Ecto neural progenitor cell (in vitro differentiated cells): ENCODE measurements at regions not wholly inside any gene's neighbourhood (a gene's known extent, or its start where the extent isn't known, plus 50 kb on each side); places are given as distances from the start of the nearest gene placed in this dataset.

ENCODE experiments used
- DNase-seq: peaks from one replicate; pipeline ENCODE4 v3.0.0-alpha.2; 2018; ENCODE audit warnings: low spot score

DNA sequence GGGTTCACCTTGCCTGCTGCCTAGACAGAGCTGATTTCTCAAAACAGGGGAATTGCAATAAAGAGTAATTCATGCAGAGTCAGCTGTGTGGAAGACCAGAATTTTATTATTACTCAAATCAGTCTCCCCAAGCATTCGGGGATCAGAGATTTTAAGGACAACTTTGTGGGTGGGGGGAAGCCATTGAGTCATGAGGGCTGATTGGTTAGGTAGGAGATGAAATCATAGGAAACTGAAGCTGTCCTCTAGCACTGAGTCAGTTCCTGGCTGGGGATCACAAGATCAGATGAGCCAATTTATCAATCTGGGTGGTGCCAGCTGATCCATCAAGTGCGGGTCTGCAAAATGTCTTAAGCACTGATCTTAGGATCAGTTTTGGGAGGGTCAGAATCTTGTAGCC, 159.1 kb upstream of the MAP1B start:
- DNase-seq = no peak

GRCh38 chr5:71949772-71950171, 157.5 kb upstream of the MAP1B start:
- no peak for DNase-seq

DNA sequence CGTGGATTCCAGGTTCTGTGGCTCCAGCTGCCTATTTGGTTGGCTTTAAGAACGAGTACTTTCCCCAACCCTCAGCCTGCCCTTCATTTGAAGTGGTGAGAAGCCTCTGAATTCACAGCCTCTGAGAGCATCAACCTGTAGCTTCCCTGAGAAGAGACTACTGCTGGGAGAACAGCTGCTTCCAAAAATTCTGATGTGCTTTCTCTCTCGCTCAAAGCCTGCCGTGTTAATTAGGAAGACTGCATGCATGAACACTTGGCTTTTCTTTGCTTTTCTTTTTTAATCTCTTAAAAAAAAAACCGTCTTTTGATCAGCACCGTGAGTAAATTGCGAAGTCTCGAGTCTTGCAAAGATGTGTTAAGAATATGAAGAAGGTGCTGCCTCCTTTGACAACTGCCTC, 153.4 kb upstream of the MAP1B start:
- DNase-seq = no peak

- no peak for DNase-seq
These were observed 152.9 kb upstream of the MAP1B start for GRCh38 chr5:71954329-71954728.

DNA sequence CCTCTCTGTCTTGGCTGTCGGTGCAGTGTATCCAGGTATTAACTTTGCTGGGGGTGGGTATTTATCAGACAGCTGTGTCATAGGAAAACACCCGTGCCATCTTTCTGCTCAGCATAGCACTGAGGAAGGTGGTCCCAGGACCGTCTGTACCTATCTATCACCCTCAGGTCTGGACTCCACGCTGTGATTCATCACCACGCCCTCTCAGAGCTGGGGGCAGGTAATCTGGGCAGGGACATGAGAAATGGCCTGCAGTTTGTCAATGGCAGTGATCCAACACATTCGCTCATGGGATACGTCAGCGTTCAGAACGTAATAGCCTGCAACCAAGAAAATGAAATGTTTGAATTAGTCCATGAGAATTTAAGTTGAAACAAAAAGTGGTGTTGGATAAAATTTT, 151.6 kb upstream of the MAP1B start:
- no peak for DNase-seq

DNA sequence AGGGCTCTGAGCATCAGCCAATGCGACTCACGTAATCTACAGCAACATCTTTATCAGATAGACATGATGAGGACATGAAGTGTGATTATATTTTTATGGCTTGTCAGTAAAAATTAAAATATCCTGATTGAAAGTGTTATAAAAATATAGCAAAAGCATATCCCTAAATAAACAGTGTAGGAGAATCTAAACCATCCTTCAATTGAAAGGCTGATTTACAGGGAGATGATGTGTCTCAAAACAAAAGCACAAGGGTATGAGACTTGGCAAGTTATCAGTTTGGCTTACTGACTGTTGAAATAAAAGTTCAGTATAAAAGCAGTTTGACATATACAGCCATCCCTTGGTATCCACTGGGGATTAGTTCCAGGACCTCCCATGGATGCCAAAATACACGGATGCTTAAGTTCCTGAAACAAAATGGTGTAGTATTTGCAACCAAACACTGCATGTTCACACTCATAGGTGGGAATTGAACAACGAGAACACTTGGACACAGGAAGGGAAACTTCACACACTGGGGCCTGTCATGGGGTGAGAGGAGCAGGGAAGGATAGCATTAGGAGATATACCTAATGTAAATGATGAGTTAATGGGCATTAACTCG, 149.9 kb upstream of the MAP1B start:
- DNase-seq = no peak

DNA sequence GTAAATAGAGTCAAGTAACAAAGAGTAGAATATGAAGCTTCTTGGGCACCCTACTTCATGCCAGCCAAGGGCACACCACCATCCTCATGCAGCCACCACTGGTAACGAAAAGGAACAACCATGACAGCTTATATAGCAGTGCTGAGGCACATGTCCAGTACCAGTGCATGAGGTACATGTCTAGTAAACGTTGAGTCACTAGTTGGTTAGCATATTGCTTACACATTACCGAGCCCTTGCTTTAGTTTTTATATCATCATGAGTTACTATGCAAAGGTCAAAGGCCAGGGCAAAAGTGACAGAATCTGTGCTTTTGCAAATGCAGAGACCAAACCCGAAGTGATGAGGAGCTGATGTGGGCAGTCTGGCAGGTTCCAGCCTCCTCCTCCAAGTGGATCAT, 147.1 kb upstream of the MAP1B start:
- no peak for DNase-seq

DNA sequence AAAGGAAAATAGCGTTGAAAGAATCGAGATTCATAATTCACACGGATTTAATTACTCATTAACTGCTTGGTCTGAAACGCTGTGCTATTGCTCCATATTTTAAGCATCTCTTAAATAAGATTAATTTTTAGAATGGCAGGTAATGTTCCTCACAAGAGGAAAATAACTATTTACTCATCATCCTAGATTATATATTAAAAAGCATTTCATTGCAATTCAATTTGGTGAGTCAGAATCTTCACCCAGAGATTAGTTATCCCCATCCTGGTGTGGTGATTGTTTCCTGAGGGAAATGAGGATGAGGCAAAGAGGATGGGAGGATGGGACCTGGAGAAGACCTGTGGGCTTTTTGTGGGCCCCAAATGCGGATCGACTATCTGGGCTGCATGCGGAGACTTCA, 145.5 kb upstream of the MAP1B start:
- no peak for DNase-seq

DNA sequence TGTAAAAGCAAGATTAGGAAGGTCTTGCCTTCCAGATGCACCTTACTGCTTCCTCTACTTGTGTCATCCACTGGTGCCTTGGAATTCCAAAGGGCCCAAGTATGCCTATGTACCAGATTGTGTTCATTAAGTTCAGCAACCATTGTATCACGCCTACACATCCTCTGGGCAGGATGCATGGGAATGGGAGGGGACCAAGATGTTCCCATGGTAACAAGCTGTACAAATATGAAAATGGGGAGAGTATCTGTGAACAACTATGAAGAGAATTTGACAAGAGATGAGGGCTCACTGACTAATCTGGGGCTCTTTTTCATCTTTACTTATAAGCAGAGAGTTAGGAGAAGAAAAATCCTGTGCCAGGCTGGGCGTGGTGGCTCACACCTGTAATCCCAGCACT, 137.8 kb upstream of the MAP1B start:
- no peak for DNase-seq

- no peak for DNase-seq
These were observed 135.4 kb upstream of the MAP1B start for GRCh38 chr5:71971862-71972261.

GRCh38 chr5:71972777-71973473, 134.3 kb upstream of the MAP1B start:
- no peak for DNase-seq

- no peak for DNase-seq
These were observed 133.7 kb upstream of the MAP1B start for GRCh38 chr5:71973563-71973962.

DNA sequence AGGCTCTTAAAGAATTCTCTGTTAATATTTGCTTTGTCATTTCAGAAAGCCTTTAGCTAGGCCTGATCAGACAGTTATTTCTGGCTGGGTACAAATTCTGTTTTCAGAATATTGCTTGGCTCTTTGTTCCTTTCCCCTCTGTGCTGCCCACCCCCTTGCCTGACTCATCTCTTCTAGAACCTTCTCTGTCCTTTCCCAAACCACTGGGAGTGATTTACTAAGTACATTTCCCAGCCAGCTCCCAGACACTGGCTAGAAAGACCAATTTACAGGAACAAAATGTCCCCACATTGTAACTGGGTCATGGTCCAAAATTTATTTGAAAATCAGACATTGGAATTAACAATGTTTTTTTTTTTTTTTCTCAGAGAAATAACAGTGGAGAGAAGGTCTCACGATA, 133.1 kb upstream of the MAP1B start:
- no peak for DNase-seq

GRCh38 chr5:71974622-71975021, 132.7 kb upstream of the MAP1B start:
- no peak for DNase-seq

DNA sequence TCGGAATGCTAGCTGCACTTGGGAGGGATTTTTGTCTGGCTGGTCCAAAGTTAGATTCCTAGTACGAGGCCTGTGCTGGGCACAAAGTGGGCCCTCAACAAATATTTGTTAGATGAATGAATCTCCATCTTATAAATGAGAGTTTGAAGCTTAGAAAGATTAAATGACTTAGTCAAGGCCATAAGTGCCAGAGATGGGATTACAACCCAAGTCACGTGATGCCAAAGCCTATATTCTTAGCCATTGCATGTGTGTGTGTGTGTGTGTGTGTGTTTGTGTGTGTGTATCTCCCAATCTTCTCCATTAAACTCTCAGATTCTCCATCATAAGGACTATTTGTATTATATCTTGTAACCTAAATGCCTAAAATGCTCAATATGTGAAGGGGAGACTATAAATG, 130.8 kb upstream of the MAP1B start:
- DNase-seq = no peak

GRCh38 chr5:71977311-71977710, 130.0 kb upstream of the MAP1B start:
- DNase-seq = no peak

DNA sequence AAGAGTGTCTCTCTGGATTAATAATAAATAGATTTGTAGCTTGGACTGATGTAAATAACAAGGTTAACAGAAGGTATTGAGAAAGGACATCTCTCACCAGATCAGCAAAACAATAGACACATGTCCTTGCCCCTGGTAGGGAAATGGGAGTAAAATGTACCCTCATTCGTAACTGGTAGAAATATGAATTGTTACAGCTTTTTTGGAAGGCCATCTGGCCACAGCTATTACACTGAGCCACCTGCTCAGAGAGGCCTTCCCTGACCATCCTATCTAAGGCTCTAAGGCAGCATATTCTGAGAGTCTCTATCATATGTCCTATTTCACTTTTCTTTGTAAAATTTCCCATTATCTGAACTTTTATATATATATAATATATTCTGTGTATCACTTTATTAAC, 129.1 kb upstream of the MAP1B start:
- DNase-seq = no peak

DNA sequence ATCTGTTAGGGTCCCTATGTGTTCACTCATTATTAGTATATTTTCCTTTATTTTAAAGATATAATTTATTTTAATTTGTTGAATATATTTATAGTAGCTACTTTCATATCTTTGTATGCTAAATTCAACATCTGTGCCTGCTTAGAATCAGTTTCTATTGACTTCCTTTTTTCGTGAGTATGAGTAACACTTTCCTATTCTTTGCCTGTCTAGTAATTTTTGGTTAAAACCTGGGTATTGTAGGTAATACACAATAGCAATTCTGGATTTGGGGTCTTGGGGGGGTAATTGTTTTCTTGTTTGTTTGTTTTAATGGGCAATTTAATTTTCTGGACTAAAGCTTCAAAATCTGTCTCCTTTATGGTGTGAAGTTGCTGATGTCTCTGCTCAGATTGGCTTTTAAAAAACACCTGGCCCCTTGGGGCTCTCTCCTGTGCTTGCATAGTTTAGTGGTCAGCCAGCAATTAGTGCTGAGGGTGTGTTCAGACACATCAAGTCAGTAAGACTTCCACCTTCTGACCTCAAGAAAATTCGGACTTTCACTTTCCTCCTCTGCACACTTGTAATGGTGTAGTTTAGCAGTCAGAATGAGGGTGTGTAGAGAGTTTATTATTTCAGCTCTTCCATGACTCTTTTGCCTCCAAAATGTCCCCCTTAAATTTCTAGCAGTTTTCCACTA, 124.4 kb upstream of the MAP1B start:
- DNase-seq = no peak

DNA sequence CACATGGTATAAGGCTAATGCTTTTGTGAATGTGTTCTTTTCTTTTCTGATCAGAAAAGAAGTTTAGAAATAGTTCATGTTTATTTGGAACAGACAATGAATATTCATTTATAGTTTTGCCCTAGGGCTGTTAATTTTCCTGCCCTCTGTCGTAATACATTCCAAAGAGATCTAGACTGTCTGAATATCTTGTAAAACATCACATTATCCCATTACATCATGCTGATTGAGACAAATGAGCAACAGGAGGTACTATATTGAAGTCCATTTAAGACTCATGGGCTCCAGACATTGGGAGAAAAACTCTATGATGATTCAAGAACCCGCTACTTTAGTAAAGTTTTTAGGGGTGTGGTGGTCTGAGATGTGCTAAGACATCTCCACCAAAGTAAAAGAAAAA, 121.2 kb upstream of the MAP1B start:
- DNase-seq = no peak

DNA sequence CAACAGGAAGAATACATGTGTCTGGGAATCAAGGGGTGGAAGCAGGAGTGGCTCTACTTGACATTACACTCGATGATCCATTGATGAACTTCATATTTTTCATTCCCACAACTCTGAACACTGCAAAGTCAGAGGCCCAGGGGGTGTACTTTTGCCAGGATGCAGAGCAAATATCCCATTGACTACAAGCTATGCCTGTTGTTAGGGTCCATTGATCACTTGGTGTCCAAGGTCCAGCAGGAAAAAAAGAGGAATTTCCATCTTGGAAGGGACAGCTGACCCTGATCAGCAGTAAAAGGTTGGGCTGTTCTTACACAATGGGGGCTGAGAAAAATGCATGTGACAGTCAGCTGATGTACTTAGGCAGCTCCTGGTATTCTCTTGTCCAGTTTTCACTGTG, 118.5 kb upstream of the MAP1B start:
- DNase-seq = no peak

- DNase-seq = no peak
These were observed 113.7 kb upstream of the MAP1B start for GRCh38 chr5:71993600-71993999.

DNA sequence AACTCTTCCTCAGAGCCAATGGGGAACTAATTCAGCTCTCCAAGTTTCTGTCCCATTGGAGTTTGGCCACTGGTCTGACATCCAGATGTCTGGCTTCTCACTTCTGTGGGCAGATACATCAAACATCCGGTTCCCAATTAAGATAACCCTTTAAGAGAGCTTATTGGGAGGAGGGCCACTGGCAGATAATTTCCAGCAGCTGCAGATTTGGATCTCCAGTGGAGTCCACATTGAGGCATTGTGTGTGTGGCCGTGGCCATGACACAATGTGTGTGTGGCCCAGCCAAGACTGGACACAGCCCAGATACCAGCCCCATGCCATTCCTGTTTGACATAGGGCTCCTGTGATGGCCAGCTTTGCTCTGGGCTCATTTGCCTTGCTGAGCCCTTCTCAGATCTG, 110.5 kb upstream of the MAP1B start:
- DNase-seq = no peak

DNA sequence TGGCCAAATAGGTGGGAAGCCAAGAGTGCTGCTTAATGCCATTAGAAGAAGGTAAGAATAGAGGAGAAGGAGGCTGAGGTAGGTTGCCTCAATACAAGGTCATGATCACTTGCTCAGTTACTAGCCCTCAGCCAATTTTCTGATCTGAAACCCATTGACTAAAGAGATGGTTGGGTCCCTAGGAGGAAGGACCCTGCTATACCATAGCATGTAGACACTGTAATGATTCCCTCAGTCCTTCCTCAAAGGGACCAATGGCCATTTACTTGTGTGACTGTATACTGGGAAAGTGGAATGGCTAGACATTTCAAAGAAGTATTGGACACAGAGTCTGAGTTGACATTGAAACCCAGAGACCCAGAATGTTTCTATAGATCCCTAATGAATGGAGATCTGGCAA, 108.5 kb upstream of the MAP1B start:
- DNase-seq = no peak

GRCh38 chr5:72000707-72001106, 106.6 kb upstream of the MAP1B start:
- DNase-seq = no peak
